ENCODE measurements at regions not wholly inside any gene's neighbourhood (a gene's known extent, or its start where the extent isn't known, plus 50 kb on each side); places are given as distances from the start of the nearest gene placed in this dataset.
"Not testable (repeated sequence)": the region's sequence is repeated elsewhere in the genome, so short reads cannot be mapped to it uniquely, and the experiment has no call there.

DNA sequence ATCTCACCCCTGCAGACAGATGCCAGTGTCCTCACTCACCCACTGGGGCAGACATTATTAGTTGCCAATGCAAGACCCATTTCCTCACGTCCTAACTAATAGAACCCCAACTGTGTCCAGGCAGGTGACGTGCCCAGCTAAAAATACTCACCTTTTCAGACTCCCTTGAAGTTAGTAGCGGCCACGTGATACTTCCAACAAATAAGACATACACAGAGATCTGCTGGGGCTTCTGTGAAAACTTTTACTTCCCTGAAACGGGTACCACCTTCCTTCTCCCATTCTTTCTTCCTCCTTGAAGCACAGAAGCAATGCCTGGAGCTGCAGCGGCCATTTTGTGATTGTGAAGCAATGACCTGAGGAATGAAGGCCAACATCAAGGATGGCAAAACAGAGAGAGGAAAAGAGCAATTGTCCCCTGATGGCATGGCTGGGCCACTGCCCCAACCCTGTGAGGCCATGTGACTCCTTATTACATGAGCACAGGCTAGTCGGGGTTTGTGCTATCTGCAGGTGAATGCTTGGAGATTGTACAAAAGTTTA, 74.4 kb upstream of the TMPRSS2 start:
- no peak overlapping the region for H3K4me3 Mint-ChIP-seq
- peaks cover 12% of the 10 kb centered on the region for H3K27me3 Mint-ChIP-seq
- H3K9me3 Mint-ChIP-seq = peaks cover 6% of the 10 kb centered on the region
- CTCF ChIA-PET = no interaction called here
- no peaks in the 10 kb centered on the region for H3K4me1 Mint-ChIP-seq
- DNase-seq = no peak
- H3K27ac Mint-ChIP-seq = no peak overlapping the region
- no peaks in the 10 kb centered on the region for H3K36me3 Mint-ChIP-seq

DNA sequence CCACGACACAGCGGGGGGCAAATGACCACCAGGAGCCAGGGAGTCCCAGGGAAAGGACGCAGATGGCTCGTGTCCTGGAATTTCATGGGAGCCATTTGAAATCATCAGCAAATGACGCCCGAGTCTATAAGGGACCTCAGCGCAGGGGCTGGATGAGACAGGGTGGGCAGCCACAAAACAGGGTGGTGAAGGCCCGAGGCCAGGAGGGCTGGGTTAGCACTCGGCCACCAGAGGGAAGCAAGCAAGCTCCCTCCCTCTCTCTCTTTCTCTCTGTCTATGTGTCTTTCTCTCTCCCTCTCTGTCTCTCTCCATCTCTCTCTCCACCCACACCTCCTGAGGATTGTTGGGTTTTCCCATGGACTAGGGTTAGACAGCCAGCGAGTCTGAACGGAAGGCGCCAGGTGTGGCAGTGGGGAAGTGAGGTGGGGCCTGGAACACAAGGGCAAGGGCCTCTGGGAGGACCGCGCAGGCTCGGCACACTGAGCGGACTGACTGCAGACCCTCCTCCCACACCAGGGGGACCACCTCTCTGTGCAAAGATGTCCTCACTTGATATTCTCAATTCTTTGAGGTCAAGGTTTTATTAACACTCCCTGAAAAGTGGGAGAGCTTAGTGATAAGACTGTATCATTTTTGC, 73.8 kb upstream of the TMPRSS2 start:
- Mint-ChIP-seq H3K27me3 (peaks cover 12% of the 10 kb centered on the region), H3K27ac (no peak overlapping the region), H3K4me3 (no peak overlapping the region), H3K4me1 (no peaks in the 10 kb centered on the region), H3K9me3 (peaks cover 8% of the 10 kb centered on the region), H3K36me3 (no peaks in the 10 kb centered on the region)
- DNase-seq = no peak
- CTCF ChIA-PET = no interaction called here

DNA sequence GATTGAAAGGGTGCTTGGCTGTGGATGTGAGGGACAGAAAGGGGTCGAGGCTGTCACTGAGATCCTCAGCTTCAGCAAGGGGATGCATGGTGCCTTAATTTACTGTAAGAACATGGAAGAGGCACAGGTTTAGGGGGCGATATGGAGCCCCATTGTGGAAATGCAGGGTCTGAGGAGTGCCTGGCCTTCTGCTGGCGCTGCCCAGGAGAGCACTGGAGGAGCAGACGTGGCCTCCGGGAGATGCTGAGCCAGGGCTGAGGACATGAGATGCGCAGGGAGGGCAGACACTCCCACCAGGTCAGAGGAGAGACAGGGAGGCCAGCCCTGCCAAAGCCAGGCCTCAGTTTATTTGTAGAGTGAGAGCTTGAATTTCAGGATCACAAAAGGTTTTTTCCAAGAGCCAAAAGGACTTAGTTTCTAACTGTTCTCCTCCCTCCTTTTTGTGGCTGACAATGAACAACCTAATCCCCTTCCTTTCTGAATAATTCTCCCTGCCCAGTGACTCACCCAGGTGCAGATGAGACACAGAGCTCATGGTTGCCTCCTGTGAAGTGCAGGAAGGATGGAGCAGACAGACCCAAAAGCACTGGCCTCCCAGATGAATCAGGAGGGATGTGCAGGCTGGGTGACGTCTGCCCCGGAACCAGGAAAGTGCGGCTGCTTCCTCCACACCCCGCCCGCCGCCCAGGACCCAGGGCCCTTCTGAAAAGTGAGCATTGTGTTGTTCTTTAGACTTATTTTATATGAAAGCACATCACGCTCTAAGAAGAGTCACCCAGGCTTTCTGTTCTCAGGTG, 73.0 kb upstream of the TMPRSS2 start:
- peaks cover 8% of the 10 kb centered on the region for H3K9me3 Mint-ChIP-seq
- CTCF ChIA-PET = interaction anchor here (0.8 kb wide), 1 partner anchor 414 kb away, joined by 3 read pairs; no protein-coding TSS in a partner anchor
- no peak overlapping the region for H3K4me3 Mint-ChIP-seq
- no peak overlapping the region for H3K27ac Mint-ChIP-seq
- H3K4me1 Mint-ChIP-seq = no peaks in the 10 kb centered on the region
- peaks cover 12% of the 10 kb centered on the region for H3K27me3 Mint-ChIP-seq
- no peak for DNase-seq
- no peaks in the 10 kb centered on the region for H3K36me3 Mint-ChIP-seq

DNA sequence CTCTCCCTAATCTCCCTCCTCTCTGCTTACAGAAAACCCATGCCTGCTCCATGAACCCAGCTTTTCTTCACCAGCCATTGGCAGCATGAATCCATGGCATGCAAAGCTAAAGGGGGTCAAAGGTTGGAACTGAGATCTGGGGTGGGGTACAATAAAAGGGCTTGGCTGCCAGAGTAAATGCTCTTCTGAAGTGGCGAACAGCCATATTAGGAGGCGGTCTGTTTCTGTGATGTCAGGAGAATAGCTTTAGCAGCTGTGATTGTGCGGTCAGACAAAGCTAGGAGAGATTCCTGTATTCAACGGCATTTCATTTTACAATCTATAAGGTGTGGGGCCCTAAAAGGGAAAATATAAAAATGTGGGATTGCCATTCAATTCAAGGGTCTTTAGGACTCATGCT, 71.7 kb upstream of the TMPRSS2 start:
- H3K36me3 Mint-ChIP-seq = no peaks in the 10 kb centered on the region
- DNase-seq = no peak
- H3K4me1 Mint-ChIP-seq = no peaks in the 10 kb centered on the region
- peaks cover 12% of the 10 kb centered on the region for H3K27me3 Mint-ChIP-seq
- H3K27ac Mint-ChIP-seq = no peak overlapping the region
- CTCF ChIA-PET = no interaction called here
- H3K4me3 Mint-ChIP-seq = no peak overlapping the region
- peaks cover 8% of the 10 kb centered on the region for H3K9me3 Mint-ChIP-seq

DNA sequence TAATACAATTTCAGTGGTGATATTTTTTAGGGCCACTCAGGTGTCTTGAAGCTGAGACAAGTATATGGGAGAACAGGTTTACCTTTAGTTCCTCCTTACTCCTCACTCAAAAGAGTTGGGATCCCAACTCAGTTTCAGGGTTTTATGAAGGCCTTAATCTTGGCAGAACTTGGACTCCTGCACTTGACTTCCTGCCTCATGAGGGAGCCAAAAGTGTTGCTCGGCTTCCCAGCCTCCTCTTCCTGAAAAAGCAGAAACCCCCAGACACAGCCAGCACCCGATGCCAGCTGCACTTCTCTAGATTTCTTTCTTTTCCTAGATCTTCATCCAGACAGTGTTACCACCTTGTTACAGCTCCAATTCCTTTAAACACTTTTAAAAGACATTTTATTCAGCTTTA, 70.8 kb upstream of the TMPRSS2 start:
- H3K4me1 Mint-ChIP-seq = no peaks in the 10 kb centered on the region
- H3K36me3 Mint-ChIP-seq = no peaks in the 10 kb centered on the region
- CTCF ChIA-PET = interaction anchor here (2.1 kb wide), 1 partner anchor 295 kb away, joined by 4 read pairs; no protein-coding TSS in a partner anchor
- no peak for DNase-seq
- peaks cover 12% of the 10 kb centered on the region for H3K27me3 Mint-ChIP-seq
- H3K27ac Mint-ChIP-seq = no peak overlapping the region
- H3K4me3 Mint-ChIP-seq = no peak overlapping the region
- peaks cover 8% of the 10 kb centered on the region for H3K9me3 Mint-ChIP-seq

DNA sequence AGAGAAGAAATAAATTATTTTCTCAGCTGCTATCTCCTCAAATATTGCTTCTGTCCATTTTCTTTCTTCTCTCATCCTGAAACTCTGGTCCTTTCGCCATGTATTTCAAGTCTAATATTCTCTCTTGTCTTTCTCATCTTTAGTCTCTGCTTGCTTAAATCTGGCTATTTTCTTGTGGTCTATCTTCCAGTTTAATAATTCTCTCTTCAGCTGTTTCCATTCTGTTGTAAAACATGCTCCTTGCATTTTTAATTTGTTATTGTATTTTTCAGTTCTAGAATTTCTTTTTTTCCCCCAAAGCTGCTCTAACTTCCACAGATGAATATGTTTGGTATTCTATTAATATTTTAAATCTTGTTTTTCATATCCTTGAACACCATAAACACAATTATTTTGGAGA, 70.1 kb upstream of the TMPRSS2 start:
- Mint-ChIP-seq H3K4me1 (no peaks in the 10 kb centered on the region), H3K27ac (no peak overlapping the region)
- DNase-seq = no peak

DNA sequence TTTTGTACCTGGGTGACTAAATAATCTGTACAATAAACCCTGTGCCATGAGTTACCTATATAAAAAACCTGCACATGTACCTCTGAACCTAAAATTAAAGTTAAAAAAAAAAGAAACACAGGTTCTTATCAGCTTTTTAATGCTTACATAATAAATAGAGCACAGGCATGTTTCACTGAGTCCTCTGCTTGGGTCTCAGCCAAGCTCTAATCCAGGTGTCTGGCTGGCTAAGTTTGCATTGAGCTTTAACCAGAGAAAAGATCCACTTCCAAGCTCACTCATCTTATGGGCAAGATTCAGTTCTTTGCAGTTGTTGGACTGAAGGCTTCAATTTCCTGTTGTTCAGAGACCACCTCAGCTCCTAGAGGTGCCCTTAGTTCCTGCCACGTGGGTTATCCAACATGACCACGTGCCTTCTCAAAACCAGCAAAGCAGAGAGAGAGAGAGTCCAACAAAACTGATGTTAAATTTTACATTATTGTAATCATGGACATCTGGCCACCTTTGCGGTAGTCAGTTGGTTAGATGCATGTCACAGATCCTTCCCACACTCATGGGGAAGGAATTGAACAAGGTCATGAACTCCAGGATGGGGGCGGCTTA, 68.2 kb upstream of the TMPRSS2 start:
- Mint-ChIP-seq H3K4me1 (no peaks in the 10 kb centered on the region), H3K4me3 (no peak overlapping the region), H3K9me3 (peaks cover 11% of the 10 kb centered on the region), H3K27me3 (peaks cover 16% of the 10 kb centered on the region), H3K27ac (no peak overlapping the region), H3K36me3 (no peaks in the 10 kb centered on the region)
- CTCF ChIA-PET = no interaction called here
- DNase-seq = no peak

More for the DNA sequence above, 70.1 kb upstream of the TMPRSS2 start:
- Mint-ChIP-seq H3K4me3 (no peak overlapping the region), H3K27me3 (peaks cover 12% of the 10 kb centered on the region), H3K36me3 (no peaks in the 10 kb centered on the region), H3K9me3 (peaks cover 8% of the 10 kb centered on the region)
- CTCF ChIA-PET = interaction anchor here (2.1 kb wide), 1 partner anchor 295 kb away, joined by 4 read pairs; no protein-coding TSS in a partner anchor

DNA sequence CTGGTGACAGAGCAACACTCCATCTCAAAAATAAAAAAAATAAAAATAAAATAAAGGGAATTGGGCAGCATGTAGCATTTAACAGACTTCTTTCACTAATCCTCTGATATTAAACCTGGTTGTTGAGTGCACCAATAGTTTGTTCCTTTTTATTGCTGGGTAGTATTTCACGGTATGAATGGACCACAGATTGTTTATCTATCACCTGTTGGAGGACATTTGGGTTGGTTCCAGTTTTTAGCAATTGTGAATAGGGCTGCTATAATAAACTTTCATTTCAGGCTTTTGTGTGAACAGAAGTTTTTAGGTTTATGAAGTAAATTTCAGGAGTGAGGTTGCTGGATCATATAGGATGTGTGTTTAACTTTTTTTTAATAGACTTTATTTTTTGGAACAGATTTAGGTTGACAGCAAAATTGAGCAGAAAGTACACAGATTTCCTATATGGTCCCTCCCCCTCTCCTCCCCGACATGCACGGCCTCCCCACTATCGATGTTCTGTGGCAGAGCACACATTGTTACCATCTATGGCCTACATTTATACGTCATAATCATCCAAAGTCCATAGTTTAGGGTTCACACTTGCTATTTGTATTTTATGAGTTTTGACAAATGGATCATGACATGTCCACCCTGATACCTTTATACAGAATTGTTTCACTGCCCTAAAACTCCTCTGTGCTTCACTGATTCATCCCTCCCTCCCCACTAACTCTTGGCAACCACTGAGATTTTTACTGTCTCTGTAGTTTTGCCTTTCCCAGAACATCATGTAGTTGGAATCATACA, 66.1 kb upstream of the TMPRSS2 start:
- Mint-ChIP-seq H3K4me1 (no peaks in the 10 kb centered on the region), H3K4me3 (no peak overlapping the region), H3K27me3 (peaks cover 8% of the 10 kb centered on the region), H3K27ac (no peak overlapping the region), H3K9me3 (peaks cover 11% of the 10 kb centered on the region), H3K36me3 (no peaks in the 10 kb centered on the region)
- CTCF ChIA-PET = no interaction called here
- DNase-seq = no peak

DNA sequence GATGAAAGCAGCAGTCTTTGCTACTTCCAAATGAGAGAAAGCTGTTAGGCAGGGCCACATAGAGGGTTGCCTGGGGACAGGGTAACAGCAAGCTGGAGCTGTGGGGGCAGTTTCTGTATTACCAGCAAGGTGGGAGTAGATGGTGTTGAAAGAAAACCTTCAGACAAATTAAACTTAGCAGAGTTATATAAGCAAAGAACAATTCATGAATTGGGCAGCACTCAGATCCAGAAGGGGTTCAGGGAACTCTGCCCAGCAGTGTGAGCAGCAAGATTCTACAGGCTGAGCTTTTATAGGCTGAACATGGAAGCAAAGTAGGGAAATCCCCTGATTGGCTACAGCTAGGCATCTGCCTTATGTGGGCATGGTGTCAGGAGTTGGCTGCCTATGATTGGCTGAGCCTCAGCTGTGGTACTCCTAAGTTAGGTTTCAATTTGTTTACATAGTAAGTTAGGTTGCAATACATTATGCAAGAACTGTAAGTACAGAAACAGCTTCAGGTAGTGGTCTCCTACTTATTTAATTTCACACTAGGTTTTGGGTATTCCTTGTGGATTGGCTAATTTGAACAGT, 64.1 kb upstream of the TMPRSS2 start:
- H3K36me3 Mint-ChIP-seq = no peaks in the 10 kb centered on the region
- peaks cover 3% of the 10 kb centered on the region for H3K9me3 Mint-ChIP-seq
- CTCF ChIA-PET = no interaction called here
- no peak overlapping the region for H3K4me3 Mint-ChIP-seq
- no peak for DNase-seq
- H3K27ac Mint-ChIP-seq = no peak overlapping the region
- H3K27me3 Mint-ChIP-seq = peaks cover 3% of the 10 kb centered on the region
- H3K4me1 Mint-ChIP-seq = no peaks in the 10 kb centered on the region

DNA sequence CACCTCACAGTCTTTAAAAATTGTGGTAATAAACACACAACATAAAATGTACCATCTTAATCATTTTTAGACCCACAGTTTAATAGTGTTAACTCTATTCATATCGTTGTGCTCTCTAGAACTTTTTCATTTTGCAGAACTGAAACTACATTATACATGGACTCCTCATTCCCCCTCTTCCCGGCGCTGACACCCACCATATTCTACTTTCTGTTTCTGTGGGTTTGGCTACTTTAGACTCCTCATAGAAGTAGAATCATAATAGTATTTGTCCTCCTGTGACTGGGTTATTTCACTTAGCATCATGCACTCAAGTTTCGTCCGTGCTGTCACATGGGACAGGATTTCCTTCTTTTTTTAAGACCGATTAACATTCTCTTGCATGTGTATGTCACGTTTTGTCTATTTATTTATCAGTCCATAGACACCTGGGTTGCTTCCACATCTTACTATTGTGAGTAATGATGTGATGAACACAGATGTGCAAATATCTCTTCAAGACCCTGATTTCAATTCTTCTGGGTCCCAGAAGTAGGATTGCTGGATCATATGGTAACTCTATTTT, 62.9 kb upstream of the TMPRSS2 start:
- Mint-ChIP-seq H3K4me3 (no peak overlapping the region), H3K27me3 (peaks cover 7% of the 10 kb centered on the region), H3K36me3 (no peaks in the 10 kb centered on the region), H3K27ac (no peak overlapping the region), H3K9me3 (peaks cover 3% of the 10 kb centered on the region), H3K4me1 (no peaks in the 10 kb centered on the region)
- CTCF ChIA-PET = no interaction called here
- DNase-seq = no peak

DNA sequence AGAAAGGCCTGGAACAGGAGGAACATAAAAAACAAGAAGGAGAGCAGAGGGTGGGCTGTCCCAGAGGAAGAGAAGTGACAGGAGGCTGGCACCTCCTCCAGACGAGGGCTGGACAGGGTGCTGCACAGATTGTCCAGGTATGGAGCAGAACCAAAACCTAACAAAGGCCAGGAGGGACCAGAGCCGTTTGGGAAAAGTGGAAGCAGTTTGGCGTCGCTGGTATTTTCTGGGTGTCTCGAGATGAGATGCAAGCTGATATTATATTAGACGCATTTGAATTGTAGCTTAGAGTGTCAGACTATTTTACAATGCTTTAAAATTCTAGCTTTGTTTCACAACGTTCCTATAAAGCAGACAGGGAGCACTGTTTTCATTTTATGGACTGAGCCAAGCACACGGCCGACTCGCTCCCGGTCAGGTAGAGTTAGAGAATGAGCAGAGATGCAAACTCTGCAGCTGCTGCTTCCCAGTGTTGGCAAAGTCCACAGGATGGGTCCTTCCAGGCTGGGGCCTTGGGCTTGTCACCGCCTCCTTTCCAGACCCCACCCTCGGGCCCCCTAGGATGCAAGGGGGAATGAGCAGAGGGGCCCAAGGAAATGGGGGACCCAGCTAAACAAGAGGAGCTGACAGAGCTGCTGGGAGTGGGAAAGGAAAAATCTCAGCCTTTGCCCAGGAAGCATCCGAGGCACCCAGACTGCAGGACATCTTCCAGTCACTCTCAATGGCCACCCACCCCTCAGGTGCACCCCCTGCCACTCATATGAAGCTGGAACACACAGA, 60.8 kb upstream of the TMPRSS2 start:
- Mint-ChIP-seq H3K4me1 (peaks cover 3% of the 10 kb centered on the region), H3K9me3 (peaks cover 3% of the 10 kb centered on the region), H3K27me3 (peaks cover 7% of the 10 kb centered on the region), H3K36me3 (no peaks in the 10 kb centered on the region), H3K27ac (no peak overlapping the region), H3K4me3 (no peak overlapping the region)
- CTCF ChIA-PET = no interaction called here
- DNase-seq = no peak

DNA sequence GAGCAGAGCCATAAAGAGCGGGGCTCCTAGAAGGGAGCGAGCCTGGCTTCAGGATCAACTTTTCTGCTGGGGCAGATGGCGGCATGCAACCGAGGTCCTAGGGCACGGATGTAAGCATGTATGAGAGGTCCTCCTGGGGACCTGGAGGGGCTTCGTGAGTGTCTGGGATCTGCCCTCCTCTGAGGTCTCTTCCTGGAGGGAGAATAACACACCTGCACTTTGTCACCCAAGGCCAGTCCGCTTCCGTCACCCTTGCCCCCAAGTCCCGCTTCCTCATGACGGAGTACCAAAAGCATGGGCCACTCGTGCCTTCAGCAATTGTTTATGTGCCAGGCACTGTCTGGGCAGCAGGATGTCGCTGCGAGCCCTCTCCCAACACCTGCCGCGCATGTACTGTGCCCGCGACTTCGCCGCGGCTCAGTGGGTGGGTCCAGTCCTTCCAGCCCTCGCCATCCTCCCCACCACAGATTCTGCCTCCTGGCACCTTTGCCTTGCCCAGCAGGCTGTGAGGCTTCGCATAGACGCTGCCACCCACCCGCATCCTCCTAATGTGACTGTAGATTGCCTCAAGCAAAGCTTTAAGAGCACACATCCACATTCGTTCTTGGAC, 60.0 kb upstream of the TMPRSS2 start:
- H3K4me3 Mint-ChIP-seq = no peak overlapping the region
- peaks cover 3% of the 10 kb centered on the region for H3K4me1 Mint-ChIP-seq
- no peak for DNase-seq
- CTCF ChIA-PET = no interaction called here
- H3K9me3 Mint-ChIP-seq = peaks cover 3% of the 10 kb centered on the region
- H3K36me3 Mint-ChIP-seq = no peaks in the 10 kb centered on the region
- peaks cover 12% of the 10 kb centered on the region for H3K27me3 Mint-ChIP-seq
- no peak overlapping the region for H3K27ac Mint-ChIP-seq

DNA sequence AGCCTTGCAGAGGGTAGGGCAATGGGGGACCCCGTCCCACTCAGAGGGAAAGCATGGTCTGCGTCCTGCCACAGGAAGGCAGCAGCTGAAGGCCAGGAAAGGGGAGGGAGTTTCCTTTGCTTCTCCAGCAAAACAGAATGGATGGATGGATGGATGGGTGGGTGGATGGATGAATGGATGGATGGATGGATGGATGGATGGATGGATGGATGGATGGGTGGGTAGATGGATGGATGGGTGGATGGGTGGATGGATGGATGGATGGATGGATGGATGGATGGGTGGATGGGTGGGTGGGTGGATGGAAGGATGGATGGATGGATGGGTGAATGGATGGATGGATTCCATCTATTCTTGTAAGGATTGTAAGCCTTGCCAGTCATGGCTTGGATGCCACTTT, 59.3 kb upstream of the TMPRSS2 start:
- H3K4me3 Mint-ChIP-seq, CTCF ChIA-PET, H3K4me1 Mint-ChIP-seq, H3K27ac Mint-ChIP-seq, H3K9me3 Mint-ChIP-seq, H3K36me3 Mint-ChIP-seq, DNase-seq: not testable (repeated sequence)
- peaks cover 16% of the 10 kb centered on the region for H3K27me3 Mint-ChIP-seq

All from activated naive CD4-positive, alpha-beta T cell treated with anti-CD3 and anti-CD28 coated beads, Interleukin-2, amount 10 ng/mL, durations not matched to agents 7 days and 5 days (primary cell).